ENCODE measurements at regions not wholly inside any gene's neighbourhood (a gene's known extent, or its start where the extent isn't known, plus 50 kb on each side); places are given as distances from the start of the nearest gene placed in this dataset.

GRCh38 chr2:80852808-80853139 lies 548.2 kb upstream of the LRRTM1 start:
- DNase-seq (ENCODE audit: low spot score): no peak

- no peak for DNase-seq (ENCODE audit: low spot score)
Measured at GRCh38 chr2:80852079-80852807, 547.7 kb upstream of the LRRTM1 start.

GRCh38 chr2:80830891-80831290 lies 526.3 kb upstream of the LRRTM1 start:
- DNase-seq (ENCODE audit: low spot score): no peak

GRCh38 chr2:80822999-80823398 lies 518.4 kb upstream of the LRRTM1 start:
- DNase-seq (ENCODE audit: low spot score): no peak

GRCh38 chr2:80815259-80815658 lies 510.7 kb upstream of the LRRTM1 start:
- DNase-seq (ENCODE audit: low spot score): no peak

GRCh38 chr2:80786584-80786983 lies 482.0 kb upstream of the LRRTM1 start:
- DNase-seq (ENCODE audit: low spot score): no peak

GRCh38 chr2:80778704-80779103 lies 474.2 kb upstream of the LRRTM1 start:
- no peak for DNase-seq (ENCODE audit: low spot score)

- DNase-seq (ENCODE audit: low spot score): no peak
Measured at GRCh38 chr2:80748592-80748991, 444.0 kb upstream of the LRRTM1 start.

GRCh38 chr2:80737047-80737446 lies 432.5 kb upstream of the LRRTM1 start:
- no peak for DNase-seq (ENCODE audit: low spot score)

- no peak for DNase-seq (ENCODE audit: low spot score)
Measured at GRCh38 chr2:80725001-80725400, 420.4 kb upstream of the LRRTM1 start.

- DNase-seq (ENCODE audit: low spot score): no peak
Measured at GRCh38 chr2:80722803-80723202, 418.3 kb upstream of the LRRTM1 start.

- DNase-seq (ENCODE audit: low spot score): no peak
Measured at GRCh38 chr2:80719607-80720006, 415.1 kb upstream of the LRRTM1 start.

- no peak for DNase-seq (ENCODE audit: low spot score)
Measured at GRCh38 chr2:80715433-80715832, 410.9 kb upstream of the LRRTM1 start.

GRCh38 chr2:80711915-80712314 lies 407.4 kb upstream of the LRRTM1 start:
- DNase-seq (ENCODE audit: low spot score): no peak

GRCh38 chr2:80706951-80707350 lies 402.4 kb upstream of the LRRTM1 start:
- no peak for DNase-seq (ENCODE audit: low spot score)

- no peak for DNase-seq (ENCODE audit: low spot score)
Measured at GRCh38 chr2:80706541-80706940, 402.0 kb upstream of the LRRTM1 start.

GRCh38 chr2:80703532-80703931 lies 399.0 kb upstream of the LRRTM1 start:
- DNase-seq (ENCODE audit: low spot score): no peak

GRCh38 chr2:80700961-80701360 lies 396.4 kb upstream of the LRRTM1 start:
- DNase-seq (ENCODE audit: low spot score): no peak
